OCI-LY7 (cell line): ENCODE measurements at regions not wholly inside any gene's neighbourhood (a gene's known extent, or its start where the extent isn't known, plus 50 kb on each side); places are given as distances from the start of the nearest gene placed in this dataset.

Source experiments
- BruUV-seq: library from RNA; stranded (reverse); fragments of 400-500 nt; replicated peaks from 2 replicates; lab custom pipeline; 2021; lab: Mats Ljungman, UMichigan
- CTCF ChIA-PET: fragments of 300-600 bp; sonication (Branson Sonifier 250); formaldehyde crosslinking; loops from one replicate; lab custom pipeline; 2022; ENCODE audit warnings: antibody characterized with exemption; ENCODE audit not compliant: unreplicated experiment; lab: Charles Lee
- POLR2A ChIA-PET: fragments of 300-600 bp; sonication (Branson Sonifier 250); formaldehyde crosslinking; loops from one replicate; lab custom pipeline; 2022; ENCODE audit warnings: antibody characterized with exemption; lab: Charles Lee
- DNase-seq: peaks from one replicate; pipeline ENCODE4 v3.0.0-alpha.2; 2015; ENCODE audit warnings: low spot score
- H2AFZ ChIP-seq: fragments of 200-600 bp; sonication (generic), shearing (Covaris generic); 2 replicates; pipeline ENCODE4 v1.6.1; 2014; ENCODE audit warnings: mild to moderate bottlenecking, antibody characterized with exemption, low read length, moderate library complexity
- H3K27ac ChIP-seq: fragments of 200-600 bp; sonication (generic); 2 replicates; pipeline ENCODE4 v1.5.1; 2014; ENCODE audit warnings: mixed run types, low read depth, mild to moderate bottlenecking, moderate library complexity, low read length, inconsistent platforms; ENCODE audit not compliant: poor library complexity, severe bottlenecking
- H3K36me3 ChIP-seq: fragments of 200-600 bp; sonication (generic); 2 replicates; pipeline ENCODE4 v1.6.1; 2014; ENCODE audit warnings: mild to moderate bottlenecking, antibody characterized with exemption, low read length, moderate library complexity, mixed read lengths; ENCODE audit not compliant: insufficient read depth
- H3K4me1 ChIP-seq: fragments of 200-600 bp; sonication (generic); 2 replicates; pipeline ENCODE4 v1.5.1; 2014; ENCODE audit warnings: mild to moderate bottlenecking, low read length; ENCODE audit not compliant: insufficient read depth, poor library complexity, severe bottlenecking
- H3K4me2 ChIP-seq: fragments of 200-600 bp; sonication (generic); 2 replicates; pipeline ENCODE4 v1.6.1; 2014; ENCODE audit warnings: mild to moderate bottlenecking, low read length
- H3K4me3 ChIP-seq: fragments of 200-600 bp; sonication (generic); 2 replicates; pipeline ENCODE4 v1.5.1; 2014; ENCODE audit warnings: mild to moderate bottlenecking, low read depth, low read length; ENCODE audit not compliant: poor library complexity, severe bottlenecking
- H3K79me2 ChIP-seq: fragments of 200-600 bp; sonication (generic); 2 replicates; pipeline ENCODE4 v1.6.1; 2016; ENCODE audit warnings: low read depth, mild to moderate bottlenecking, low read length, moderate library complexity, mixed read lengths; ENCODE audit not compliant: insufficient read depth
- H3K9me2 ChIP-seq: fragments of 200-600 bp; sonication (generic); 2 replicates; pipeline ENCODE4 v1.6.1; 2016; ENCODE audit warnings: mild to moderate bottlenecking, low read length, mixed read lengths; ENCODE audit not compliant: insufficient read depth
- H3K9me3 ChIP-seq: fragments of 200-600 bp; sonication (generic); 2 replicates; pipeline ENCODE4 v1.6.1; 2014; ENCODE audit warnings: mild to moderate bottlenecking, mixed run types, low read length, mixed read lengths
- H4K20me1 ChIP-seq: fragments of 200-600 bp; sonication (generic); 2 replicates; pipeline ENCODE4 v1.6.1; 2014; ENCODE audit warnings: mild to moderate bottlenecking, antibody characterized with exemption, low read length, moderate library complexity, mixed read lengths; ENCODE audit not compliant: insufficient read depth
- CTCF ChIP-seq: fragments of 200-600 bp; sonication (generic); conservative IDR thresholded peaks from 2 replicates; pipeline ENCODE4 v1.5.1; 2014; ENCODE audit warnings: mild to moderate bottlenecking, antibody characterized with exemption, low read length, moderate library complexity, mixed read lengths
- EZH2phosphoT487 ChIP-seq: fragments of 200-600 bp; sonication (generic); IDR thresholded peaks from 2 replicates; pipeline ENCODE4 v1.6.1; 2018; ENCODE audit warnings: low read depth, borderline replicate concordance, mild to moderate bottlenecking, mixed run types, antibody characterized with exemption, low read length, moderate library complexity, mixed read lengths
- intact Hi-C: fragments of 100-400 bp; cut with micrococcal nuclease; formaldehyde crosslinking; loops from one replicate; pipeline ENCODE4 v1.10.0; 2022; ENCODE audit not compliant: unreplicated experiment

GRCh38 chr3:82940124-82940523, 1178.7 kb upstream of the GBE1 start:
- TF ChIP-seq EZH2phosphoT487: no peak
- no peak for TF ChIP-seq CTCF
- Histone ChIP-seq H3K9me3 (peaks cover 43% of the 10 kb centered on the region; the same call in 1 of the 2 replicates), H2AFZ (no peak overlapping the region), H3K4me3 (no peak overlapping the region), H3K36me3 (no peaks in the 10 kb centered on the region; the same call in 1 of the 2 replicates), H3K27ac (no peak overlapping the region), H3K9me2 (no peaks in the 10 kb centered on the region), H3K4me1 (peaks cover 13% of the 10 kb centered on the region), H4K20me1 (no peaks in the 10 kb centered on the region), H3K79me2 (no peaks in the 10 kb centered on the region), H3K4me2 (no peak overlapping the region)
- no peak for DNase-seq
- intact Hi-C loops: no loop called here
- no TSS peak for BruUV-seq
- CTCF ChIA-PET: no interaction called here
- POLR2A ChIA-PET: interaction anchor here (0.6 kb wide), 1 partner anchor 105 kb away, joined by 3 read pairs; no protein-coding TSS in a partner anchor

GRCh38 chr3:82939491-82940097, 1178.1 kb upstream of the GBE1 start:
- Histone ChIP-seq H4K20me1 (no peaks in the 10 kb centered on the region), H3K79me2 (no peaks in the 10 kb centered on the region), H3K9me2 (no peaks in the 10 kb centered on the region), H3K4me3 (no peak overlapping the region), H3K4me1 (peaks cover 13% of the 10 kb centered on the region), H3K9me3 (peaks cover 38% of the 10 kb centered on the region; the same call in 1 of the 2 replicates), H3K27ac (no peak overlapping the region), H3K36me3 (no peaks in the 10 kb centered on the region; the same call in 1 of the 2 replicates), H2AFZ (no peak overlapping the region), H3K4me2 (no peak overlapping the region)
- ChIA-PET POLR2A (interaction anchor here (0.6 kb wide), 1 partner anchor 105 kb away, joined by 3 read pairs; no protein-coding TSS in a partner anchor), CTCF (no interaction called here)
- no peak for DNase-seq
- intact Hi-C loops: no loop called here
- no TSS peak for BruUV-seq
- TF ChIP-seq EZH2phosphoT487 (no peak), CTCF (no peak)

GRCh38 chr3:82938821-82939328, 1177.4 kb upstream of the GBE1 start:
- no peaks in the 10 kb centered on the region for H3K9me2 ChIP-seq
- no peak overlapping the region for H3K4me2 ChIP-seq
- CTCF ChIA-PET: no interaction called here
- H3K27ac ChIP-seq: no peak overlapping the region
- H3K4me1 ChIP-seq: peaks cover 13% of the 10 kb centered on the region
- no peak for TF ChIP-seq EZH2phosphoT487
- no peak for TF ChIP-seq CTCF
- H3K36me3 ChIP-seq: no peaks in the 10 kb centered on the region; the same call in 1 of the 2 replicates
- BruUV-seq: no TSS peak
- intact Hi-C loops: no loop called here
- H3K4me3 ChIP-seq: no peak overlapping the region
- no peaks in the 10 kb centered on the region for H3K79me2 ChIP-seq
- DNase-seq: no peak
- POLR2A ChIA-PET: no interaction called here
- H4K20me1 ChIP-seq: no peaks in the 10 kb centered on the region
- H3K9me3 ChIP-seq: peaks cover 35% of the 10 kb centered on the region; the same call in 1 of the 2 replicates
- no peak overlapping the region for H2AFZ ChIP-seq
